ENCODE measurements at regions not wholly inside any gene's neighbourhood (a gene's known extent, or its start where the extent isn't known, plus 50 kb on each side); places are given as distances from the start of the nearest gene placed in this dataset.
"Not testable (repeated sequence)": the region's sequence is repeated elsewhere in the genome, so short reads cannot be mapped to it uniquely, and the experiment has no call there.

- no peak overlapping the region for H3K4me3 ChIP-seq (ENCODE audit: low read depth, low read length)
- ChIA-PET POLR2A (no interaction called here), CTCF (no interaction called here)
- no peak for TF ChIP-seq CTCF (IDR thresholded peaks at IDR 0.05; ENCODE audit: insufficient read depth, low read length, missing control alignments)
- DNase-seq (ENCODE audit: low read depth, low spot score): no peak
Measured at GRCh38 chr1:74976491-74976890, 157.7 kb upstream of the LHX8 start.

- DNase-seq (ENCODE audit: low read depth, low spot score); CTCF ChIA-PET; H3K4me3 ChIP-seq (ENCODE audit: low read depth, low read length); POLR2A ChIA-PET: not testable (repeated sequence)
Measured at GRCh38 chr1:74992448-74992847, 141.7 kb upstream of the LHX8 start.

GRCh38 chr1:74995821-74996220 lies 138.4 kb upstream of the LHX8 start:
- ChIA-PET POLR2A (no interaction called here), CTCF (no interaction called here)
- no peak overlapping the region for H3K4me3 ChIP-seq (ENCODE audit: low read depth, low read length)
- DNase-seq (ENCODE audit: low read depth, low spot score): no peak
- no peak for TF ChIP-seq CTCF (IDR thresholded peaks at IDR 0.05; ENCODE audit: insufficient read depth, low read length, missing control alignments)

- no peak overlapping the region for H3K4me3 ChIP-seq (ENCODE audit: low read depth, low read length)
- CTCF ChIA-PET: no interaction called here
- no peak for TF ChIP-seq CTCF (IDR thresholded peaks at IDR 0.05; ENCODE audit: insufficient read depth, low read length, missing control alignments)
- no peak for DNase-seq (ENCODE audit: low read depth, low spot score)
- POLR2A ChIA-PET: no interaction called here
Measured at GRCh38 chr1:75010547-75010946, 123.6 kb upstream of the LHX8 start.

- no peak overlapping the region for H3K4me3 ChIP-seq (ENCODE audit: low read depth, low read length)
- no peak for TF ChIP-seq CTCF (IDR thresholded peaks at IDR 0.05; ENCODE audit: insufficient read depth, low read length, missing control alignments)
- CTCF ChIA-PET: no interaction called here
- POLR2A ChIA-PET: no interaction called here
- DNase-seq (ENCODE audit: low read depth, low spot score): no peak
Measured at GRCh38 chr1:75014250-75014649, 119.9 kb upstream of the LHX8 start.

- no peak overlapping the region for H3K4me3 ChIP-seq (ENCODE audit: low read depth, low read length)
- ChIA-PET POLR2A (no interaction called here), CTCF (no interaction called here)
- DNase-seq (ENCODE audit: low read depth, low spot score): no peak
- no peak for TF ChIP-seq CTCF (IDR thresholded peaks at IDR 0.05; ENCODE audit: insufficient read depth, low read length, missing control alignments)
Measured at GRCh38 chr1:75023005-75023404, 111.2 kb upstream of the LHX8 start.

- ChIA-PET CTCF (no interaction called here), POLR2A (no interaction called here)
- no peak for TF ChIP-seq CTCF (IDR thresholded peaks at IDR 0.05; ENCODE audit: insufficient read depth, low read length, missing control alignments)
- DNase-seq (ENCODE audit: low read depth, low spot score): no peak
- H3K4me3 ChIP-seq (ENCODE audit: low read depth, low read length): no peak overlapping the region
Measured at GRCh38 chr1:75034376-75034775, 99.8 kb upstream of the LHX8 start.
